Adrenal gland (tissue), 5 donors: ENCODE measurements at regions not wholly inside any gene's neighbourhood (a gene's known extent, or its start where the extent isn't known, plus 50 kb on each side); places are given as distances from the start of the nearest gene placed in this dataset.

Source experiments
- POLR2A ChIP-seq, 2 donors: fragments of 450-650 bp; IDR thresholded peaks; one replicate each; pipeline ENCODE4 v1.6.1; 2017; ENCODE audit warnings: antibody characterized with exemption in 2 of 2, mild to moderate bottlenecking in 2 of 2, moderate library complexity in 1 of 2
- TF ChIP-seq, protein P1 (sequence below), 6 experiments: fragments of 450-650 bp in 4 of 6; fragments of 200-600 bp in 2 of 6; sonication (generic) in 1 of 6; IDR thresholded peaks; 1 replicate in 5 of 6; 2 replicates in 1 of 6; pipeline versions ENCODE4 v1.5.1 to v1.8.0; 2016 to 2021; ENCODE audit warnings: antibody characterized with exemption in 6 of 6, mild to moderate bottlenecking in 2 of 6, moderate library complexity in 1 of 6
- donor health status: DM: no; HTN: no; CAD: no.

DNA sequence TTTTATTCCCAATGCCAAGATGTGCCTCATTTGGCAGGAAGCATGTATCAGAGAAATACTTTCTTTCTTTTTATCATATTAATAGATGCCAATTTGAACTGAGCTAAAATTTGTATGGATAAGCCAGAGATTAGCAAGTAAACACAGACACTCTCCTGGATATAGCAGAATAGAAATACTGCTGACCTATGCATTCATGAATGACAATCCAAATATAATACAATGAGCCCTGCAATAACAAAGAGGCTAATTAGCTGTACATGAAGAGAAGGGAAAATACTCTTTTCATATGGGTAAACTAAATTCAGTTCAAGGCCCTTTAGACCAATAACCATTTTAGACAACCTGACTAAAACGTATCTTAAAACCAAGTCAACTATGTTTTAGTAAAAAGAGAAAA is 388.1 kb upstream of the NR5A2 start:
- TF ChIP-seq, protein P1, sequence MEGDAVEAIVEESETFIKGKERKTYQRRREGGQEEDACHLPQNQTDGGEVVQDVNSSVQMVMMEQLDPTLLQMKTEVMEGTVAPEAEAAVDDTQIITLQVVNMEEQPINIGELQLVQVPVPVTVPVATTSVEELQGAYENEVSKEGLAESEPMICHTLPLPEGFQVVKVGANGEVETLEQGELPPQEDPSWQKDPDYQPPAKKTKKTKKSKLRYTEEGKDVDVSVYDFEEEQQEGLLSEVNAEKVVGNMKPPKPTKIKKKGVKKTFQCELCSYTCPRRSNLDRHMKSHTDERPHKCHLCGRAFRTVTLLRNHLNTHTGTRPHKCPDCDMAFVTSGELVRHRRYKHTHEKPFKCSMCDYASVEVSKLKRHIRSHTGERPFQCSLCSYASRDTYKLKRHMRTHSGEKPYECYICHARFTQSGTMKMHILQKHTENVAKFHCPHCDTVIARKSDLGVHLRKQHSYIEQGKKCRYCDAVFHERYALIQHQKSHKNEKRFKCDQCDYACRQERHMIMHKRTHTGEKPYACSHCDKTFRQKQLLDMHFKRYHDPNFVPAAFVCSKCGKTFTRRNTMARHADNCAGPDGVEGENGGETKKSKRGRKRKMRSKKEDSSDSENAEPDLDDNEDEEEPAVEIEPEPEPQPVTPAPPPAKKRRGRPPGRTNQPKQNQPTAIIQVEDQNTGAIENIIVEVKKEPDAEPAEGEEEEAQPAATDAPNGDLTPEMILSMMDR (IDR thresholded peaks at IDR 0.05) = no peak
- TF ChIP-seq POLR2A (IDR thresholded peaks at IDR 0.05) = no peak
